ENCODE measurements at regions not wholly inside any gene's neighbourhood (a gene's known extent, or its start where the extent isn't known, plus 50 kb on each side); places are given as distances from the start of the nearest gene placed in this dataset.

DNA sequence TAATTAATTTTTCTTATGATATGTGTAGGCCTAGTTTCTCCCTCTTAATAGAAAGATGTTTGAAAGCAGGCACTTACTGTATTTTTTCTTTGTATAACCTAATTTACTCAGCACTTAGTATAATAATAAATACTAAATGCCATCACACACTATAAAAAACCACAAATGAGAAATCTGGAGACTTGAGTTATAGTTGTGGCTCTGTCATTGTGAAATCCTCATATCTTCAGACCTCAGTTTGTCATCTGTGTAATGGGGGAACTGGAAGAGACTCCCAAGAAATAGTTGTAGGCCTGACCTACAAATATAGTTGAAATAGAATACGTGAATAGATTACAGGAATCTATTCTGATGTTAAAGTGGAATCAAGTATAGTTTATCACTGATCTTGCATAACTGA, 287.6 kb upstream of the DPH6 start:
- TF ChIP-seq, protein P1, sequence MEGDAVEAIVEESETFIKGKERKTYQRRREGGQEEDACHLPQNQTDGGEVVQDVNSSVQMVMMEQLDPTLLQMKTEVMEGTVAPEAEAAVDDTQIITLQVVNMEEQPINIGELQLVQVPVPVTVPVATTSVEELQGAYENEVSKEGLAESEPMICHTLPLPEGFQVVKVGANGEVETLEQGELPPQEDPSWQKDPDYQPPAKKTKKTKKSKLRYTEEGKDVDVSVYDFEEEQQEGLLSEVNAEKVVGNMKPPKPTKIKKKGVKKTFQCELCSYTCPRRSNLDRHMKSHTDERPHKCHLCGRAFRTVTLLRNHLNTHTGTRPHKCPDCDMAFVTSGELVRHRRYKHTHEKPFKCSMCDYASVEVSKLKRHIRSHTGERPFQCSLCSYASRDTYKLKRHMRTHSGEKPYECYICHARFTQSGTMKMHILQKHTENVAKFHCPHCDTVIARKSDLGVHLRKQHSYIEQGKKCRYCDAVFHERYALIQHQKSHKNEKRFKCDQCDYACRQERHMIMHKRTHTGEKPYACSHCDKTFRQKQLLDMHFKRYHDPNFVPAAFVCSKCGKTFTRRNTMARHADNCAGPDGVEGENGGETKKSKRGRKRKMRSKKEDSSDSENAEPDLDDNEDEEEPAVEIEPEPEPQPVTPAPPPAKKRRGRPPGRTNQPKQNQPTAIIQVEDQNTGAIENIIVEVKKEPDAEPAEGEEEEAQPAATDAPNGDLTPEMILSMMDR (IDR thresholded peaks at IDR 0.05): no peak
- TF ChIP-seq POLR2AphosphoS5 (IDR thresholded peaks at IDR 0.05): no peak

Measured in gastroesophageal sphincter (tissue), 3 donors.